Activated T-helper 17 cell treated with anti-CD3 and anti-CD28 coated beads, Interleukin-2, amount 50 U/mL, for 72 hours (primary cell): ENCODE measurements at regions not wholly inside any gene's neighbourhood (a gene's known extent, or its start where the extent isn't known, plus 50 kb on each side); places are given as distances from the start of the nearest gene placed in this dataset.
A peak's percentile ranks its signal among the peaks of the same experiment; 100 is the strongest.

Source experiments
- ATAC-seq: fragments of 150-1000 bp; cut with Tn5 transposase; replicated peaks from 2 replicates; pipeline ENCODE4 v1.10.0; 2021; ENCODE audit warnings: mild to moderate bottlenecking, moderate library complexity
- H3K27ac Mint-ChIP-seq: one replicate; pipeline ENCODE4 v1.8.0; 2022; ENCODE audit warnings: mixed read lengths
- H3K27me3 Mint-ChIP-seq: one replicate; pipeline ENCODE4 v1.8.0; 2022; ENCODE audit warnings: mixed read lengths
- H3K36me3 Mint-ChIP-seq: one replicate; pipeline ENCODE4 v1.8.0; 2022; ENCODE audit warnings: low read depth, mild to moderate bottlenecking, mixed read lengths
- H3K4me1 Mint-ChIP-seq: one replicate; pipeline ENCODE4 v1.8.0; 2022; ENCODE audit warnings: mixed read lengths
- H3K4me3 Mint-ChIP-seq: one replicate; pipeline ENCODE4 v1.8.0; 2022; ENCODE audit warnings: mild to moderate bottlenecking, mixed read lengths
- H3K9me3 Mint-ChIP-seq: one replicate; pipeline ENCODE4 v1.8.0; 2022; ENCODE audit warnings: mixed read lengths

- no peaks in the 10 kb centered on the region for H3K36me3 Mint-ChIP-seq
- no peak overlapping the region for H3K27ac Mint-ChIP-seq
- H3K9me3 Mint-ChIP-seq, result peaks cover 2% of the 10 kb centered on the region
- ATAC-seq, result no peak
- H3K4me1 Mint-ChIP-seq, result peaks cover 3% of the 10 kb centered on the region
- H3K4me3 Mint-ChIP-seq, result no peak overlapping the region
- no peaks in the 10 kb centered on the region for H3K27me3 Mint-ChIP-seq
Measured at GRCh38 chr1:232562855-232563510, 67.0 kb downstream of the SIPA1L2 start.

- Mint-ChIP-seq H3K9me3 (no peaks in the 10 kb centered on the region), H3K36me3 (no peaks in the 10 kb centered on the region), H3K4me3 (no peak overlapping the region), H3K27me3 (no peaks in the 10 kb centered on the region), H3K27ac (no peak overlapping the region), H3K4me1 (no peaks in the 10 kb centered on the region)
- ATAC-seq, result no peak
Measured at GRCh38 chr1:232561381-232561780, 68.6 kb downstream of the SIPA1L2 start.

GRCh38 chr1:232560940-232561339 is 69.0 kb downstream of the SIPA1L2 start:
- Mint-ChIP-seq H3K9me3 (no peaks in the 10 kb centered on the region), H3K27ac (no peak overlapping the region), H3K27me3 (no peaks in the 10 kb centered on the region)

GRCh38 chr1:232558954-232559353 is 71.0 kb downstream of the SIPA1L2 start:
- Mint-ChIP-seq H3K27ac (no peak overlapping the region), H3K9me3 (no peaks in the 10 kb centered on the region), H3K36me3 (no peaks in the 10 kb centered on the region), H3K4me3 (no peak overlapping the region), H3K27me3 (no peaks in the 10 kb centered on the region), H3K4me1 (no peaks in the 10 kb centered on the region)
- no peak for ATAC-seq

More at GRCh38 chr1:232560940-232561339, 69.0 kb downstream of the SIPA1L2 start:
- H3K4me3 Mint-ChIP-seq, result no peak overlapping the region
- no peaks in the 10 kb centered on the region for H3K4me1 Mint-ChIP-seq
- no peaks in the 10 kb centered on the region for H3K36me3 Mint-ChIP-seq
- no peak for ATAC-seq

GRCh38 chr1:232557502-232558191 is 72.3 kb downstream of the SIPA1L2 start:
- H3K27ac Mint-ChIP-seq, result no peak overlapping the region
- peak; percentile 32 for ATAC-seq

GRCh38 chr1:232557096-232557495 is 72.8 kb downstream of the SIPA1L2 start:
- no peaks in the 10 kb centered on the region for H3K36me3 Mint-ChIP-seq
- no peak overlapping the region for H3K27ac Mint-ChIP-seq
- no peak overlapping the region for H3K4me3 Mint-ChIP-seq
- H3K9me3 Mint-ChIP-seq, result no peaks in the 10 kb centered on the region
- ATAC-seq, result no peak
- no peaks in the 10 kb centered on the region for H3K27me3 Mint-ChIP-seq
- no peaks in the 10 kb centered on the region for H3K4me1 Mint-ChIP-seq

More at GRCh38 chr1:232557502-232558191, 72.3 kb downstream of the SIPA1L2 start:
- no peaks in the 10 kb centered on the region for H3K4me1 Mint-ChIP-seq
- no peaks in the 10 kb centered on the region for H3K9me3 Mint-ChIP-seq
- no peaks in the 10 kb centered on the region for H3K27me3 Mint-ChIP-seq
- H3K4me3 Mint-ChIP-seq, result no peak overlapping the region
- H3K36me3 Mint-ChIP-seq, result no peaks in the 10 kb centered on the region

GRCh38 chr1:232556351-232556750 is 73.6 kb downstream of the SIPA1L2 start:
- Mint-ChIP-seq H3K4me1 (no peaks in the 10 kb centered on the region), H3K27me3 (no peaks in the 10 kb centered on the region), H3K36me3 (no peaks in the 10 kb centered on the region), H3K4me3 (no peak overlapping the region), H3K27ac (no peak overlapping the region), H3K9me3 (no peaks in the 10 kb centered on the region)
- no peak for ATAC-seq

GRCh38 chr1:232555494-232556210 is 74.3 kb downstream of the SIPA1L2 start:
- no peak overlapping the region for H3K4me3 Mint-ChIP-seq
- no peaks in the 10 kb centered on the region for H3K4me1 Mint-ChIP-seq
- H3K9me3 Mint-ChIP-seq, result no peaks in the 10 kb centered on the region
- H3K27me3 Mint-ChIP-seq, result no peaks in the 10 kb centered on the region
- no peaks in the 10 kb centered on the region for H3K36me3 Mint-ChIP-seq
- no peak for ATAC-seq
- H3K27ac Mint-ChIP-seq, result no peak overlapping the region

- Mint-ChIP-seq H3K27ac (no peak overlapping the region), H3K9me3 (no peaks in the 10 kb centered on the region), H3K27me3 (no peaks in the 10 kb centered on the region), H3K4me1 (no peaks in the 10 kb centered on the region), H3K4me3 (no peak overlapping the region), H3K36me3 (no peaks in the 10 kb centered on the region)
- no peak for ATAC-seq
Measured at GRCh38 chr1:232554409-232554808, 75.5 kb downstream of the SIPA1L2 start.

GRCh38 chr1:232553809-232554208 is 76.1 kb downstream of the SIPA1L2 start:
- no peaks in the 10 kb centered on the region for H3K9me3 Mint-ChIP-seq
- no peaks in the 10 kb centered on the region for H3K36me3 Mint-ChIP-seq
- no peak for ATAC-seq
- no peak overlapping the region for H3K4me3 Mint-ChIP-seq
- no peaks in the 10 kb centered on the region for H3K4me1 Mint-ChIP-seq
- H3K27ac Mint-ChIP-seq, result no peak overlapping the region
- no peaks in the 10 kb centered on the region for H3K27me3 Mint-ChIP-seq

GRCh38 chr1:232553050-232553754 is 76.7 kb downstream of the SIPA1L2 start:
- Mint-ChIP-seq H3K4me3 (no peak overlapping the region), H3K27ac (no peak overlapping the region), H3K27me3 (no peaks in the 10 kb centered on the region), H3K36me3 (no peaks in the 10 kb centered on the region), H3K4me1 (no peaks in the 10 kb centered on the region), H3K9me3 (no peaks in the 10 kb centered on the region)
- ATAC-seq, result no peak

GRCh38 chr1:232551386-232551785 is 78.5 kb downstream of the SIPA1L2 start:
- Mint-ChIP-seq H3K4me3 (no peak overlapping the region), H3K27ac (no peak overlapping the region), H3K4me1 (no peaks in the 10 kb centered on the region), H3K9me3 (no peaks in the 10 kb centered on the region), H3K36me3 (no peaks in the 10 kb centered on the region), H3K27me3 (no peaks in the 10 kb centered on the region)
- no peak for ATAC-seq

- Mint-ChIP-seq H3K4me3 (no peak overlapping the region), H3K4me1 (no peaks in the 10 kb centered on the region), H3K36me3 (no peaks in the 10 kb centered on the region), H3K27ac (no peak overlapping the region), H3K9me3 (no peaks in the 10 kb centered on the region), H3K27me3 (no peaks in the 10 kb centered on the region)
- ATAC-seq, result no peak
Measured at GRCh38 chr1:232550007-232550406, 79.9 kb downstream of the SIPA1L2 start.

GRCh38 chr1:232548691-232549090 is 81.2 kb downstream of the SIPA1L2 start:
- no peaks in the 10 kb centered on the region for H3K27me3 Mint-ChIP-seq
- H3K27ac Mint-ChIP-seq, result no peak overlapping the region
- no peaks in the 10 kb centered on the region for H3K9me3 Mint-ChIP-seq
- no peaks in the 10 kb centered on the region for H3K36me3 Mint-ChIP-seq
- no peak overlapping the region for H3K4me3 Mint-ChIP-seq
- no peak for ATAC-seq
- H3K4me1 Mint-ChIP-seq, result no peaks in the 10 kb centered on the region
